NOMO-1 (cell line): ENCODE measurements at regions not wholly inside any gene's neighbourhood (a gene's known extent, or its start where the extent isn't known, plus 50 kb on each side); places are given as distances from the start of the nearest gene placed in this dataset.
"Not testable (repeated sequence)": the region's sequence is repeated elsewhere in the genome, so short reads cannot be mapped to it uniquely, and the experiment has no call there.

ENCODE experiments used
- DNase-seq, 2 experiments: peaks; one replicate each; lab custom pipeline; 2025; ENCODE audit not compliant: unreplicated experiment in 2 of 2; lab: John Stamatoyannopoulos, UW

GRCh38 chr14:39639009-39639408, 206.8 kb upstream of the FBXO33 start:
- not testable (repeated sequence) for DNase-seq

GRCh38 chr14:39628087-39628486, 195.9 kb upstream of the FBXO33 start:
- DNase-seq, result no peak

GRCh38 chr14:39626589-39627576, 194.7 kb upstream of the FBXO33 start:
- no peak for DNase-seq

GRCh38 chr14:39621678-39622077, 189.4 kb upstream of the FBXO33 start:
- no peak for DNase-seq

- DNase-seq, result no peak
Observed at GRCh38 chr14:39621223-39621622, 189.0 kb upstream of the FBXO33 start.

- no peak for DNase-seq
Observed at GRCh38 chr14:39617537-39617936, 185.3 kb upstream of the FBXO33 start.

GRCh38 chr14:39615352-39615751, 183.1 kb upstream of the FBXO33 start:
- DNase-seq, result no peak

GRCh38 chr14:39614297-39614923, 182.2 kb upstream of the FBXO33 start:
- DNase-seq, result no peak

GRCh38 chr14:39609119-39609518, 176.9 kb upstream of the FBXO33 start:
- no peak for DNase-seq

GRCh38 chr14:39607978-39608377, 175.7 kb upstream of the FBXO33 start:
- DNase-seq, result no peak

GRCh38 chr14:39603942-39604341, 171.7 kb upstream of the FBXO33 start:
- DNase-seq, result no peak

GRCh38 chr14:39593377-39593776, 161.1 kb upstream of the FBXO33 start:
- DNase-seq, result no peak

- no peak for DNase-seq
Observed at GRCh38 chr14:39592116-39592789, 160.0 kb upstream of the FBXO33 start.

- not testable (repeated sequence) for DNase-seq
Observed at GRCh38 chr14:39589882-39590281, 157.6 kb upstream of the FBXO33 start.

- DNase-seq, result no peak
Observed at GRCh38 chr14:39582028-39582654, 149.9 kb upstream of the FBXO33 start.

- peak in 1 of 2 experiments; percentile 1 for DNase-seq
Observed at GRCh38 chr14:39581474-39581873, 149.2 kb upstream of the FBXO33 start.

GRCh38 chr14:39580696-39581095, 148.5 kb upstream of the FBXO33 start:
- DNase-seq, result no peak

GRCh38 chr14:39576736-39577135, 144.5 kb upstream of the FBXO33 start:
- no peak for DNase-seq

GRCh38 chr14:39576258-39576657, 144.0 kb upstream of the FBXO33 start:
- no peak for DNase-seq

- no peak for DNase-seq
Observed at GRCh38 chr14:39568809-39569538, 136.7 kb upstream of the FBXO33 start.
